Activated CD4-positive, alpha-beta T cell treated with anti-CD3 and anti-CD28 coated beads for 1 hour (primary cell): ENCODE measurements at regions not wholly inside any gene's neighbourhood (a gene's known extent, or its start where the extent isn't known, plus 50 kb on each side); places are given as distances from the start of the nearest gene placed in this dataset.

Experiments
- DNase-seq: peaks from one replicate; pipeline ENCODE4 v3.0.0-alpha.2; 2020

GRCh38 chr1:213908521-213908920 is 79.3 kb upstream of the PROX1 start:
- DNase-seq = no peak

- DNase-seq = no peak
Measured at GRCh38 chr1:213914392-213914791, 73.4 kb upstream of the PROX1 start.

- DNase-seq = no peak
Measured at GRCh38 chr1:213921311-213921710, 66.5 kb upstream of the PROX1 start.

GRCh38 chr1:213921712-213922111 is 66.1 kb upstream of the PROX1 start:
- no peak for DNase-seq

GRCh38 chr1:213925531-213926182 is 62.1 kb upstream of the PROX1 start:
- no peak for DNase-seq

GRCh38 chr1:213927846-213928245 is 59.9 kb upstream of the PROX1 start:
- DNase-seq = no peak

- no peak for DNase-seq
Measured at GRCh38 chr1:213929398-213929797, 58.4 kb upstream of the PROX1 start.

- no peak for DNase-seq
Measured at GRCh38 chr1:213931836-213932235, 55.9 kb upstream of the PROX1 start.

GRCh38 chr1:213933336-213933735 is 54.4 kb upstream of the PROX1 start:
- DNase-seq = no peak

GRCh38 chr1:213934649-213935048 is 53.1 kb upstream of the PROX1 start:
- DNase-seq = no peak

- no peak for DNase-seq
Measured at GRCh38 chr1:213936571-213936970, 51.2 kb upstream of the PROX1 start.
